B cell (primary cell): ENCODE measurements at regions not wholly inside any gene's neighbourhood (a gene's known extent, or its start where the extent isn't known, plus 50 kb on each side); places are given as distances from the start of the nearest gene placed in this dataset.

Experiments used
- ATAC-seq: fragments of 200-7000 bp; cut with Tn5 transposase; one replicate; pipeline ENCODE4 v1.10.0; 2021; ENCODE audit warnings: low read depth, mild to moderate bottlenecking, moderate number of reproducible peaks, moderate library complexity
- CTCF ChIA-PET: fragments of 350-600 bp; sonication (Branson Sonifier 250); formaldehyde crosslinking; loops from one replicate; lab custom pipeline; 2021; ENCODE audit warnings: antibody characterized with exemption, inconsistent platforms; lab: Charles Lee
- POLR2A ChIA-PET: fragments of 350-600 bp; sonication (Branson Sonifier 250); formaldehyde crosslinking; loops from one replicate; lab custom pipeline; 2021; ENCODE audit warnings: antibody characterized with exemption; lab: Charles Lee
- DNase-seq: peaks from one replicate; pipeline ENCODE4 v3.0.0; 2013
- H2AFZ ChIP-seq: 2 replicates; pipeline ENCODE4 v1.6.1; 2012; ENCODE audit warnings: mild to moderate bottlenecking, low read depth, low read length; ENCODE audit not compliant: insufficient read depth, poor library complexity, severe bottlenecking
- H3K27ac ChIP-seq, 2 donors: 1 replicate in 1 of 2; 2 replicates in 1 of 2; pipeline ENCODE4 v1.5.1; 2012 to 2013; ENCODE audit warnings: low read length in 2 of 2, mild to moderate bottlenecking in 2 of 2, moderate library complexity in 1 of 2
- H3K27me3 ChIP-seq, 4 experiments: fragments of 200-600 bp in 1 of 4; sonication (generic) in 1 of 4; replicated peaks in 1 of 4; 1 replicate in 2 of 4; 2 replicates in 2 of 4; pipeline versions ENCODE4 v1.6.1 to v1.7.0; 2013 to 2016; ENCODE audit warnings: low read length in 3 of 4, mild to moderate bottlenecking in 2 of 4, mixed read lengths in 1 of 4, moderate library complexity in 1 of 4; ENCODE audit not compliant: insufficient read depth in 4 of 4, control insufficient read depth in 3 of 4; ENCODE audit errors: control extremely low read depth in 1 of 4
- H3K36me3 ChIP-seq, 2 experiments: replicated peaks in 1 of 2; 1 replicate in 1 of 2; 2 replicates in 1 of 2; pipeline versions ENCODE4 v1.6.1 to v1.7.1; 2013; ENCODE audit warnings: low read length in 1 of 2; ENCODE audit not compliant: insufficient read depth in 2 of 2, control insufficient read depth in 1 of 2; ENCODE audit errors: control extremely low read depth in 1 of 2, extremely low read depth in 1 of 2
- H3K4me1 ChIP-seq, 2 donors: fragments of 200-600 bp in 1 of 2; sonication (generic) in 1 of 2; 1 replicate in 1 of 2; 2 replicates in 1 of 2; pipeline versions ENCODE4 v1.5.1 to v1.6.1; 2013 to 2017; ENCODE audit warnings: low read length in 2 of 2; ENCODE audit not compliant: control insufficient read depth in 2 of 2, insufficient read depth in 2 of 2
- H3K4me2 ChIP-seq: replicated peaks from 2 replicates; pipeline ENCODE3; 2012; ENCODE audit warnings: mild to moderate bottlenecking, low read depth, low read length; ENCODE audit not compliant: poor library complexity, severe bottlenecking
- H3K4me3 ChIP-seq, 5 experiments: fragments of 200-600 bp in 1 of 5; sonication (generic) in 1 of 5; 1 replicate in 3 of 5; 2 replicates in 2 of 5; pipeline versions ENCODE4 v1.5.1 to v1.7.0; 2011 to 2016; ENCODE audit warnings: low read length in 4 of 5, mild to moderate bottlenecking in 4 of 5, low read depth in 2 of 5, control low read depth in 1 of 5, moderate library complexity in 1 of 5; ENCODE audit not compliant: insufficient read depth in 1 of 5; ENCODE audit errors: control extremely low read depth in 1 of 5, extremely low read depth in 1 of 5
- H3K79me2 ChIP-seq: fragments of 200-600 bp; sonication (generic); one replicate; pipeline ENCODE4 v1.6.0; 2016; ENCODE audit warnings: low read length; ENCODE audit not compliant: control insufficient read depth, insufficient read depth
- H3K9ac ChIP-seq: fragments of 200-600 bp; sonication (generic); 2 replicates; pipeline ENCODE4 v1.6.1; 2017; ENCODE audit warnings: mild to moderate bottlenecking, low read length, moderate library complexity
- H3K9me3 ChIP-seq, 3 donors: one replicate each; pipeline versions ENCODE4 v1.6.1 to v1.7.1; 2013; ENCODE audit warnings: low read length in 2 of 3; ENCODE audit not compliant: control insufficient read depth in 2 of 3, insufficient read depth in 1 of 3; ENCODE audit errors: control extremely low read depth in 1 of 3
- H4K20me1 ChIP-seq: 2 replicates; pipeline ENCODE4 v1.6.0; 2012; ENCODE audit warnings: mild to moderate bottlenecking, low read length; ENCODE audit not compliant: insufficient read depth, control insufficient read depth, poor library complexity, severe bottlenecking
- H3K27ac Mint-ChIP-seq: one replicate; pipeline ENCODE4 v1.8.0; 2021; ENCODE audit warnings: mixed read lengths
- H3K27me3 Mint-ChIP-seq: one replicate; pipeline ENCODE4 v1.8.0; 2021; ENCODE audit warnings: mixed read lengths
- H3K4me1 Mint-ChIP-seq: one replicate; pipeline ENCODE4 v1.8.0; 2021; ENCODE audit warnings: mixed read lengths
- H3K4me3 Mint-ChIP-seq: one replicate; pipeline ENCODE4 v1.8.0; 2021; ENCODE audit warnings: mixed read lengths
- H3K9me3 Mint-ChIP-seq: one replicate; pipeline ENCODE4 v1.8.0; 2022; ENCODE audit warnings: mixed read lengths; ENCODE audit not compliant: insufficient read depth
- EZH2 ChIP-seq: IDR thresholded peaks from 2 replicates; pipeline ENCODE4 v1.6.1; 2012; ENCODE audit warnings: borderline replicate concordance, low read depth, mild to moderate bottlenecking, moderate library complexity, low read length; ENCODE audit not compliant: insufficient read depth, poor library complexity, severe bottlenecking
- WGBS: methylation state at CpG from one replicate; pipeline ENCODE4 v1.1.5; 2013; ENCODE audit warnings: missing lambda C conversion rate; ENCODE audit not compliant: insufficient coverage; 5-methylcytosine and 5-hydroxymethylcytosine counted together
- intact Hi-C: fragments of 100-400 bp; cut with micrococcal nuclease; formaldehyde crosslinking; loops from one replicate; pipeline ENCODE4 v1.10.0; 2022
- TF ChIP-seq, protein P1 (sequence below): fragments of 200-600 bp; IDR thresholded peaks from one replicate; pipeline ENCODE4 v1.8.0; 2022; ENCODE audit warnings: antibody characterized with exemption, mild to moderate bottlenecking

- no peak overlapping the region for H3K4me2 ChIP-seq
- H3K27ac ChIP-seq = no peak overlapping the region
- no peaks in the 10 kb centered on the region for H3K36me3 ChIP-seq
- H3K4me1 ChIP-seq = no peaks in the 10 kb centered on the region
- Mint-ChIP-seq H3K4me3 (no peak overlapping the region), H3K9me3 (no peaks in the 10 kb centered on the region), H3K27me3 (peaks cover 12% of the 10 kb centered on the region), H3K27ac (no peak overlapping the region), H3K4me1 (no peaks in the 10 kb centered on the region)
- DNase-seq (peak; percentile 18), ATAC-seq (no peak)
- no peaks in the 10 kb centered on the region for H3K27me3 ChIP-seq
- TF ChIP-seq, protein P1, sequence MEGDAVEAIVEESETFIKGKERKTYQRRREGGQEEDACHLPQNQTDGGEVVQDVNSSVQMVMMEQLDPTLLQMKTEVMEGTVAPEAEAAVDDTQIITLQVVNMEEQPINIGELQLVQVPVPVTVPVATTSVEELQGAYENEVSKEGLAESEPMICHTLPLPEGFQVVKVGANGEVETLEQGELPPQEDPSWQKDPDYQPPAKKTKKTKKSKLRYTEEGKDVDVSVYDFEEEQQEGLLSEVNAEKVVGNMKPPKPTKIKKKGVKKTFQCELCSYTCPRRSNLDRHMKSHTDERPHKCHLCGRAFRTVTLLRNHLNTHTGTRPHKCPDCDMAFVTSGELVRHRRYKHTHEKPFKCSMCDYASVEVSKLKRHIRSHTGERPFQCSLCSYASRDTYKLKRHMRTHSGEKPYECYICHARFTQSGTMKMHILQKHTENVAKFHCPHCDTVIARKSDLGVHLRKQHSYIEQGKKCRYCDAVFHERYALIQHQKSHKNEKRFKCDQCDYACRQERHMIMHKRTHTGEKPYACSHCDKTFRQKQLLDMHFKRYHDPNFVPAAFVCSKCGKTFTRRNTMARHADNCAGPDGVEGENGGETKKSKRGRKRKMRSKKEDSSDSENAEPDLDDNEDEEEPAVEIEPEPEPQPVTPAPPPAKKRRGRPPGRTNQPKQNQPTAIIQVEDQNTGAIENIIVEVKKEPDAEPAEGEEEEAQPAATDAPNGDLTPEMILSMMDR = peak; percentile 76
- TF ChIP-seq EZH2 = no peak
- CTCF ChIA-PET = interaction anchor here (1.0 to 3.7 kb wide), 3 partner anchors 12 to 22 kb away, joined by 3 to 11 read pairs (median 4); no protein-coding TSS in a partner anchor
- H3K9me3 ChIP-seq = no peaks in the 10 kb centered on the region
- H3K79me2 ChIP-seq = no peaks in the 10 kb centered on the region
- POLR2A ChIA-PET = no interaction called here
- H3K4me3 ChIP-seq = no peak overlapping the region
- 80% methylated on average over 1 of the region's 5 CpGs for WGBS
- H4K20me1 ChIP-seq = no peaks in the 10 kb centered on the region
- no peak overlapping the region for H3K9ac ChIP-seq
- intact Hi-C loops = loop anchor here (10.0 kb wide), 1 partner anchor 981 kb away; no protein-coding TSS in a partner anchor
- no peak overlapping the region for H2AFZ ChIP-seq
Measured at GRCh38 chr10:120735773-120736371, 115.3 kb upstream of the WDR11 start.

- H3K27ac ChIP-seq = no peak overlapping the region
- H2AFZ ChIP-seq = no peak overlapping the region
- ChIA-PET POLR2A (no interaction called here), CTCF (interaction anchor here (0.7 to 3.7 kb wide), 2 partner anchors 11 to 80 kb away, joined by 3 to 11 read pairs; no protein-coding TSS in a partner anchor)
- intact Hi-C loops = loop anchor here (10.0 kb wide), 1 partner anchor 982 kb away; no protein-coding TSS in a partner anchor
- H3K4me1 ChIP-seq = no peaks in the 10 kb centered on the region
- H3K27ac Mint-ChIP-seq = no peak overlapping the region
- DNase-seq = no peak
- ATAC-seq = no peak
- H3K27me3 ChIP-seq = no peaks in the 10 kb centered on the region
- no peak overlapping the region for H3K9ac ChIP-seq
- H3K9me3 ChIP-seq = no peaks in the 10 kb centered on the region
- H3K4me3 Mint-ChIP-seq = no peak overlapping the region
- no peak overlapping the region for H3K4me2 ChIP-seq
- H3K9me3 Mint-ChIP-seq = no peaks in the 10 kb centered on the region
- no peaks in the 10 kb centered on the region for H3K36me3 ChIP-seq
- WGBS = 79% methylated on average over 4 of the region's 4 CpGs
- H3K4me3 ChIP-seq = no peak overlapping the region
- H4K20me1 ChIP-seq = no peaks in the 10 kb centered on the region
- no peaks in the 10 kb centered on the region for H3K4me1 Mint-ChIP-seq
- H3K27me3 Mint-ChIP-seq = peaks cover 14% of the 10 kb centered on the region
- no peaks in the 10 kb centered on the region for H3K79me2 ChIP-seq
- TF ChIP-seq, protein P1 = no peak
- TF ChIP-seq EZH2 = no peak
Measured at GRCh38 chr10:120736377-120736776, 114.8 kb upstream of the WDR11 start.
